Activated CD4-positive, alpha-beta T cell treated with anti-CD3 and anti-CD28 coated beads for 48 hours (primary cell): ENCODE measurements at regions not wholly inside any gene's neighbourhood (a gene's known extent, or its start where the extent isn't known, plus 50 kb on each side); places are given as distances from the start of the nearest gene placed in this dataset.

Source experiments
- DNase-seq: peaks from one replicate; pipeline ENCODE4 v3.0.0-alpha.2; 2020

- no peak for DNase-seq
Measured at GRCh38 chr3:8442993-8443650, 58.5 kb upstream of the LMCD1 start.

GRCh38 chr3:8443829-8444791 is 57.5 kb upstream of the LMCD1 start:
- DNase-seq = no peak

- DNase-seq = no peak
Measured at GRCh38 chr3:8444883-8445282, 56.7 kb upstream of the LMCD1 start.

- DNase-seq = no peak
Measured at GRCh38 chr3:8445861-8446260, 55.8 kb upstream of the LMCD1 start.

GRCh38 chr3:8446845-8447244 is 54.8 kb upstream of the LMCD1 start:
- DNase-seq = no peak

GRCh38 chr3:8450618-8451017 is 51.0 kb upstream of the LMCD1 start:
- no peak for DNase-seq

- no peak for DNase-seq
Measured at GRCh38 chr3:8451696-8452095, 49.9 kb upstream of the LMCD1 start.
